H1 (cell line): ENCODE measurements at regions not wholly inside any gene's neighbourhood (a gene's known extent, or its start where the extent isn't known, plus 50 kb on each side); places are given as distances from the start of the nearest gene placed in this dataset.

Experiments
- CTCF ChIA-PET: fragments of 300-600 bp; sonication (Branson Sonifier 250); formaldehyde crosslinking; loops from one replicate; lab custom pipeline; 2021; ENCODE audit not compliant: partially characterized antibody; lab: Charles Lee
- POLR2A ChIA-PET: fragments of 300-600 bp; sonication (Branson Sonifier 250); formaldehyde crosslinking; loops from one replicate; lab custom pipeline; 2021; ENCODE audit warnings: inconsistent platforms; ENCODE audit not compliant: partially characterized antibody; lab: Charles Lee
- DNase-seq, 2 experiments: peaks; one replicate each; pipeline versions ENCODE4 v3.0.0 to v3.0.0-alpha.2; 2010 to 2022; ENCODE audit warnings: low spot score in 2 of 2, low read depth in 1 of 2, mixed read lengths in 1 of 2
- FAIRE-seq: peaks from 2 replicates; lab custom pipeline; 2011; peaks lifted over from hg19 to GRCh38; lab: Jason Lieb, UNC
- H2AFZ ChIP-seq: 2 replicates; pipeline ENCODE4 v1.8.1; 2012; ENCODE audit warnings: low read length, inconsistent platforms
- H2AK5ac ChIP-seq: 2 replicates; pipeline ENCODE4 v1.6.1; 2013; ENCODE audit warnings: low read depth, low read length
- H2BK120ac ChIP-seq: replicated peaks from 2 replicates; pipeline ENCODE3; 2013; ENCODE audit warnings: low read depth, low read length, inconsistent platforms
- H2BK12ac ChIP-seq: 2 replicates; pipeline ENCODE4 v1.6.1; 2013; ENCODE audit warnings: low read depth, low read length
- H2BK15ac ChIP-seq: 2 replicates; pipeline ENCODE4 v1.6.1; 2013; ENCODE audit warnings: low read length
- H2BK20ac ChIP-seq: 2 replicates; pipeline ENCODE4 v1.6.1; 2013; ENCODE audit warnings: low read length
- H2BK5ac ChIP-seq: 2 replicates; pipeline ENCODE4 v1.6.1; 2013; ENCODE audit warnings: low read depth, low read length
- H3K14ac ChIP-seq: 2 replicates; pipeline ENCODE4 v1.6.1; 2013; ENCODE audit warnings: inconsistent platforms; ENCODE audit not compliant: insufficient read length
- H3K18ac ChIP-seq: 2 replicates; pipeline ENCODE4 v1.6.1; 2013; ENCODE audit warnings: low read length; ENCODE audit errors: extremely low read depth
- H3K23ac ChIP-seq: 2 replicates; pipeline ENCODE4 v1.6.1; 2013; ENCODE audit warnings: inconsistent platforms; ENCODE audit not compliant: insufficient read length
- H3K23me2 ChIP-seq: 2 replicates; pipeline ENCODE4 v1.6.1; 2013; ENCODE audit warnings: low read depth, low read length
- H3K27ac ChIP-seq: 2 replicates; pipeline ENCODE4 v1.6.1; 2011; ENCODE audit warnings: low read depth, low read length, inconsistent platforms
- H3K27me3 ChIP-seq, 4 experiments: replicated peaks in 1 of 4; 1 replicate in 1 of 4; 2 replicates in 3 of 4; pipeline versions ENCODE4 v1.6.1 to v1.8.1; 2011 to 2013; ENCODE audit warnings: low read length in 3 of 4, mild to moderate bottlenecking in 3 of 4, inconsistent platforms in 2 of 4, mixed read lengths in 2 of 4, moderate library complexity in 1 of 4; ENCODE audit not compliant: control insufficient read depth in 3 of 4, insufficient read depth in 3 of 4; ENCODE audit errors: extremely low read depth in 1 of 4
- H3K36me3 ChIP-seq, 4 experiments: 2 replicates each; pipeline versions ENCODE4 v1.6.1 to v1.8.1; 2011 to 2013; ENCODE audit warnings: mild to moderate bottlenecking in 4 of 4, low read length in 3 of 4, moderate library complexity in 2 of 4, control low read depth in 1 of 4, inconsistent platforms in 1 of 4; ENCODE audit not compliant: insufficient read depth in 4 of 4, control insufficient read depth in 2 of 4
- H3K4ac ChIP-seq: replicated peaks from 2 replicates; pipeline ENCODE3; 2013; ENCODE audit warnings: low read length, low read depth, mixed read lengths, inconsistent platforms; ENCODE audit not compliant: insufficient read length
- H3K4me1 ChIP-seq, 4 experiments: replicated peaks in 1 of 4; 1 replicate in 1 of 4; 2 replicates in 3 of 4; pipeline versions ENCODE4 v1.6.1 to v1.8.1; 2011 to 2013; ENCODE audit warnings: low read length in 3 of 4, inconsistent platforms in 2 of 4, mixed read lengths in 1 of 4; ENCODE audit not compliant: insufficient read depth in 4 of 4, control insufficient read depth in 3 of 4
- H3K4me2 ChIP-seq, 2 experiments: 2 replicates each; pipeline versions ENCODE4 v1.6.1 to v1.8.1; 2011 to 2013; ENCODE audit warnings: low read depth in 2 of 2, low read length in 2 of 2, control low read depth in 1 of 2, inconsistent platforms in 1 of 2, mild to moderate bottlenecking in 1 of 2; ENCODE audit not compliant: insufficient read depth in 1 of 2
- H3K4me3 ChIP-seq, 4 experiments: fragments of 200-600, 300-600 bp in 1 of 4; sonication (generic), shearing (Covaris generic), sonication (Bioruptor Twin) in 1 of 4; 2 replicates each; pipeline versions ENCODE4 v1.5.1 to v1.8.1; 2011 to 2016; ENCODE audit warnings: low read length in 4 of 4, low read depth in 3 of 4, control low read depth in 2 of 4, inconsistent platforms in 2 of 4, mild to moderate bottlenecking in 2 of 4, mixed read lengths in 1 of 4, moderate library complexity in 1 of 4; ENCODE audit not compliant: insufficient read depth in 2 of 4; ENCODE audit errors: extremely low read depth in 1 of 4
- H3K56ac ChIP-seq: replicated peaks from 2 replicates; pipeline ENCODE3; 2013; ENCODE audit warnings: low read depth, mild to moderate bottlenecking, mixed read lengths, low read length, inconsistent platforms; ENCODE audit not compliant: insufficient read length
- H3K79me1 ChIP-seq: 2 replicates; pipeline ENCODE4 v1.6.1; 2013; ENCODE audit warnings: low read depth, low read length, control low read depth
- H3K79me2 ChIP-seq, 2 experiments: 2 replicates each; pipeline versions ENCODE4 v1.6.1 to v1.8.1; 2012 to 2013; ENCODE audit warnings: low read length in 2 of 2, mild to moderate bottlenecking in 2 of 2, inconsistent platforms in 1 of 2; ENCODE audit not compliant: insufficient read depth in 2 of 2, control insufficient read depth in 1 of 2
- H3K9ac ChIP-seq, 4 experiments: replicated peaks in 1 of 4; 1 replicate in 1 of 4; 2 replicates in 3 of 4; pipeline versions ENCODE4 v1.6.1 to v1.8.1; 2011 to 2013; ENCODE audit warnings: low read depth in 3 of 4, low read length in 3 of 4, control low read depth in 2 of 4, mild to moderate bottlenecking in 2 of 4, moderate library complexity in 2 of 4, inconsistent platforms in 1 of 4; ENCODE audit errors: extremely low read depth in 1 of 4
- H3K9me3 ChIP-seq, 2 experiments: 2 replicates each; pipeline versions ENCODE4 v1.6.1 to v1.8.1; 2012 to 2013; ENCODE audit warnings: mild to moderate bottlenecking in 2 of 2, moderate library complexity in 2 of 2, control low read depth in 1 of 2, inconsistent platforms in 1 of 2, low read depth in 1 of 2, low read length in 1 of 2, mixed read lengths in 1 of 2; ENCODE audit not compliant: insufficient read depth in 2 of 2
- H4K20me1 ChIP-seq, 2 experiments: replicated peaks in 1 of 2; 2 replicates each; pipeline versions ENCODE3 to v1.8.1; 2011 to 2013; ENCODE audit warnings: inconsistent platforms in 2 of 2, low read length in 2 of 2, mild to moderate bottlenecking in 1 of 2; ENCODE audit not compliant: insufficient read depth in 2 of 2, control insufficient read depth in 1 of 2
- H4K5ac ChIP-seq: 2 replicates; pipeline ENCODE4 v1.6.1; 2013; ENCODE audit warnings: low read length, low read depth, mixed read lengths, inconsistent platforms; ENCODE audit not compliant: insufficient read length
- H4K8ac ChIP-seq: 2 replicates; pipeline ENCODE4 v1.8.0; 2013; ENCODE audit warnings: mild to moderate bottlenecking, moderate library complexity, low read length, inconsistent platforms; ENCODE audit not compliant: insufficient read depth; ENCODE audit errors: extremely low read depth
- H4K91ac ChIP-seq: replicated peaks from 2 replicates; pipeline ENCODE3; 2013; ENCODE audit warnings: low read length, mixed read lengths, inconsistent platforms; ENCODE audit not compliant: insufficient read length
- EP300 ChIP-seq, 2 experiments: IDR thresholded peaks; 1 replicate in 1 of 2; 2 replicates in 1 of 2; pipeline ENCODE4 v1.6.1; 2011 to 2012; ENCODE audit warnings: low read depth in 2 of 2, low read length in 2 of 2, mild to moderate bottlenecking in 2 of 2, borderline replicate concordance in 1 of 2, inconsistent platforms in 1 of 2, moderate library complexity in 1 of 2
- HDAC2 ChIP-seq, 2 experiments: fragments of 300-600 bp in 1 of 2; sonication (generic) in 1 of 2; IDR thresholded peaks; 2 replicates each; pipeline ENCODE4 v1.6.1; 2011 to 2012; ENCODE audit warnings: low read depth in 2 of 2, low read length in 2 of 2, mild to moderate bottlenecking in 2 of 2, moderate library complexity in 2 of 2, borderline replicate concordance in 1 of 2, inconsistent platforms in 1 of 2
- NANOG ChIP-seq: IDR thresholded peaks from 2 replicates; pipeline ENCODE4 v1.6.1; 2011; ENCODE audit warnings: low read length, low read depth, mild to moderate bottlenecking, inconsistent platforms; ENCODE audit not compliant: insufficient read depth, poor library complexity, severe bottlenecking
- PHF8 ChIP-seq: fragments of 200-600 bp; sonication (generic); conservative IDR thresholded peaks from 2 replicates; pipeline ENCODE4 v1.7.1; 2012; ENCODE audit warnings: low read depth, mild to moderate bottlenecking, inconsistent platforms, low read length, moderate library complexity
- TCF12 ChIP-seq: IDR thresholded peaks from 2 replicates; pipeline ENCODE4 v1.6.1; 2011; ENCODE audit warnings: low read depth, mild to moderate bottlenecking, low read length
- WGBS, 2 experiments: shearing (Covaris generic) in 1 of 2; methylation state at CpG; one replicate each; pipeline versions ENCODE4 v1.1.6 to v1.1.7; 2013 to 2015; ENCODE audit warnings: low lambda C conversion rate in 2 of 2, mixed read lengths in 2 of 2, inconsistent platforms in 1 of 2, low coverage in 1 of 2, missing lambda C conversion rate in 1 of 2; ENCODE audit not compliant: insufficient replicate concordance in 2 of 2, insufficient coverage in 1 of 2, insufficient read length in 1 of 2; ENCODE audit errors: extremely low coverage in 1 of 2, missing lambda C conversion rate in 1 of 2; 5-methylcytosine and 5-hydroxymethylcytosine counted together

DNA sequence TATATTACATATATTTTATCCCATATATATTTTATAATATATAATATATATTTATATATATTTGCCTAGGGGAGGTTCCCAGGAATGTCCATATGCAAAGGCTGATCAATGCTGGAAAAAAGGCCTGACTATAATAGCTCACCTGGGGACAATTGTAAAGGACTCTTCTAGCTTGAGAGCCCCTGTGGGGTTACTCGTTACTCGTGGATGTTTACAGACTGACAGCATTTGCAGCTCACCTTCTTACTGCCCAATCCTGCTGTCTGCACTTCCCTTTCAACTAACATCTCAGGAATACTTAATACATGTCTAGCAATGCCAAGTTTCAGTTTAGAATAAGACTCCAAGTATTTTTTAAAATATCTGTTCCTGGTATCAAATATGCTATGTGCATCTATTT, 1365.4 kb upstream of the RAG2 start:
- Histone ChIP-seq H3K9ac (no peak overlapping the region), H3K9me3 (peaks cover 9 to 11% of the 10 kb centered on the region in 2 experiments), H3K23ac (no peak overlapping the region), H3K4me1 (no peaks in the 10 kb centered on the region; a peak in 1 of 7 replicates), H3K79me2 (no peaks in the 10 kb centered on the region), H2BK12ac (no peak overlapping the region), H3K56ac (no peak overlapping the region), H3K23me2 (no peaks in the 10 kb centered on the region), H4K5ac (no peak overlapping the region), H3K27ac (no peak overlapping the region), H3K4me3 (no peak overlapping the region), H2BK15ac (no peak overlapping the region), H3K79me1 (no peaks in the 10 kb centered on the region), H3K36me3 (no peaks in the 10 kb centered on the region), H2AFZ (no peak overlapping the region), H2BK20ac (no peak overlapping the region), H4K8ac (no peak overlapping the region), H3K27me3 (no peaks in the 10 kb centered on the region), H4K91ac (no peak overlapping the region), H2AK5ac (no peak overlapping the region), H2BK5ac (no peak overlapping the region), H2BK120ac (no peak overlapping the region), H3K18ac (no peak overlapping the region), H3K14ac (no peak overlapping the region), H3K4me2 (0 out of 4 replicates have a peak overlapping the region, but pooled peaks of 1 of the 2 experiments have one; percentile 3), H4K20me1 (no peaks in the 10 kb centered on the region), H3K4ac (no peak overlapping the region)
- TF ChIP-seq TCF12, result 0 out of 2 replicates have a peak, but pooled peaks have one; percentile 44
- TF ChIP-seq NANOG, result peak; percentile 79
- peak in 1 of 2 experiments; percentile 16; a peak in 1 of 4 replicates for TF ChIP-seq HDAC2 (IDR thresholded peaks at IDR 0.05; ENCODE audit: borderline replicate concordance in 1 of 2, low read depth in 2 of 2, low read length in 2 of 2)
- TF ChIP-seq EP300 (IDR thresholded peaks at IDR 0.05; ENCODE audit: borderline replicate concordance in 1 of 2, low read depth in 2 of 2, low read length in 2 of 2), result no peak
- no peak for TF ChIP-seq PHF8
- 14% methylated on average over 2 of the region's 2 CpGs; no CpG with 5 or more reads in 1 of the 2 experiments for WGBS, 2 experiments
- ChIA-PET POLR2A (no interaction called here), CTCF (interaction anchor here (1.6 kb wide), 1 partner anchor 17 kb away, joined by 7 read pairs; no protein-coding TSS in a partner anchor)
- FAIRE-seq, result peak; percentile 80
- peak in 1 of 2 experiments; percentile 10 for DNase-seq
